GM23338 (cell line): ENCODE measurements at regions not wholly inside any gene's neighbourhood (a gene's known extent, or its start where the extent isn't known, plus 50 kb on each side); places are given as distances from the start of the nearest gene placed in this dataset. TPM values are rescaled to one million over a fixed set of nuclear protein-coding genes. Genes with fewer than 3 reads are reported as not detected.

Experiments used
- small RNA-seq: library from RNA; depleted of rRNA; stranded (forward); fragments of <200 nt; gene quantifications from one replicate; pipeline ENCODE3, GENCODE V24; 2014; ENCODE audit warnings: low replicate concordance

Small RNA genes lying in the stretch of these regions (small RNA-seq; reads per million reads assigned to genes)
- not detected for gene RNU4ATAC9P
